ENCODE measurements at regions not wholly inside any gene's neighbourhood (a gene's known extent, or its start where the extent isn't known, plus 50 kb on each side); places are given as distances from the start of the nearest gene placed in this dataset.

DNA sequence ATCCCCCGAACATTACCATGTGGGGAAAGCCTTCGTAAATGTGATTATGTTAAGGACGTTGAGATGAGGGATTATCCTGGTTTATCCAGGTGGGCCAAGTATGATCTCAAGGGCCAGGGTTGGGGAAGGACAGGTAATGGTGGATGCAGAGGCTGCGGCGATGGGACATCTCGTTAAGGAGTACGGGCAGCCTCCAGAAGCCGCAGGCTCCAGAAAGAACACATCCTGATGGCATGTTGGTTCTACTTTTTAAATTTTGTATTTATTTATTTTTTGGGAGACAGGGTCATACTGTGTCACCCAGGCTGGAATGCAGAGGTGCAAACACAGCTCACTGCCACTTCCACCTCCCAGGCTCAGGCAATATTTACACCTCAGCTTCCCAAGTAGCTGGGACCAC lies 86.2 kb upstream of the RAB6C start:
- Histone ChIP-seq H3K4me3 (ENCODE audit: low read depth in 1 of 3, low read length in 3 of 3) (no peak overlapping the region), H3K9me3 (ENCODE audit: control insufficient read depth in 4 of 4, low read length in 3 of 4) (no peaks in the 10 kb centered on the region), H3K27ac (ENCODE audit: low read depth in 1 of 2, low read length in 2 of 2) (no peak overlapping the region), H3K27me3 (ENCODE audit: control insufficient read depth in 4 of 4, insufficient read depth in 4 of 4, low read length in 3 of 4) (peaks cover 0 to 17% (median under 1%) of the 10 kb centered on the region in 4 donors), H3K9ac (ENCODE audit: low read depth in 1 of 2, low read length in 2 of 2) (no peak overlapping the region), H3K4me1 (ENCODE audit: control insufficient read depth in 4 of 4, insufficient read depth in 4 of 4, low read length in 3 of 4) (no peaks in the 10 kb centered on the region), H3K36me3 (ENCODE audit: control insufficient read depth in 4 of 4, insufficient read depth in 3 of 4, low read depth in 1 of 4, low read length in 3 of 4) (no peaks in the 10 kb centered on the region)
- DNase-seq (ENCODE audit: low spot score), result no peak
- WGBS, result 79% methylated on average over 8 of the region's 8 CpGs
- no peak for TF ChIP-seq FOXA1 (IDR thresholded peaks at IDR 0.05)
- TF ChIP-seq HNF4A (conservative IDR thresholded peaks at IDR 0.05), result no peak
- TF ChIP-seq, protein P1, sequence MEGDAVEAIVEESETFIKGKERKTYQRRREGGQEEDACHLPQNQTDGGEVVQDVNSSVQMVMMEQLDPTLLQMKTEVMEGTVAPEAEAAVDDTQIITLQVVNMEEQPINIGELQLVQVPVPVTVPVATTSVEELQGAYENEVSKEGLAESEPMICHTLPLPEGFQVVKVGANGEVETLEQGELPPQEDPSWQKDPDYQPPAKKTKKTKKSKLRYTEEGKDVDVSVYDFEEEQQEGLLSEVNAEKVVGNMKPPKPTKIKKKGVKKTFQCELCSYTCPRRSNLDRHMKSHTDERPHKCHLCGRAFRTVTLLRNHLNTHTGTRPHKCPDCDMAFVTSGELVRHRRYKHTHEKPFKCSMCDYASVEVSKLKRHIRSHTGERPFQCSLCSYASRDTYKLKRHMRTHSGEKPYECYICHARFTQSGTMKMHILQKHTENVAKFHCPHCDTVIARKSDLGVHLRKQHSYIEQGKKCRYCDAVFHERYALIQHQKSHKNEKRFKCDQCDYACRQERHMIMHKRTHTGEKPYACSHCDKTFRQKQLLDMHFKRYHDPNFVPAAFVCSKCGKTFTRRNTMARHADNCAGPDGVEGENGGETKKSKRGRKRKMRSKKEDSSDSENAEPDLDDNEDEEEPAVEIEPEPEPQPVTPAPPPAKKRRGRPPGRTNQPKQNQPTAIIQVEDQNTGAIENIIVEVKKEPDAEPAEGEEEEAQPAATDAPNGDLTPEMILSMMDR (IDR thresholded peaks at IDR 0.05; ENCODE audit: low read depth, low read length, missing input control), result no peak
- TF ChIP-seq, protein P2, sequence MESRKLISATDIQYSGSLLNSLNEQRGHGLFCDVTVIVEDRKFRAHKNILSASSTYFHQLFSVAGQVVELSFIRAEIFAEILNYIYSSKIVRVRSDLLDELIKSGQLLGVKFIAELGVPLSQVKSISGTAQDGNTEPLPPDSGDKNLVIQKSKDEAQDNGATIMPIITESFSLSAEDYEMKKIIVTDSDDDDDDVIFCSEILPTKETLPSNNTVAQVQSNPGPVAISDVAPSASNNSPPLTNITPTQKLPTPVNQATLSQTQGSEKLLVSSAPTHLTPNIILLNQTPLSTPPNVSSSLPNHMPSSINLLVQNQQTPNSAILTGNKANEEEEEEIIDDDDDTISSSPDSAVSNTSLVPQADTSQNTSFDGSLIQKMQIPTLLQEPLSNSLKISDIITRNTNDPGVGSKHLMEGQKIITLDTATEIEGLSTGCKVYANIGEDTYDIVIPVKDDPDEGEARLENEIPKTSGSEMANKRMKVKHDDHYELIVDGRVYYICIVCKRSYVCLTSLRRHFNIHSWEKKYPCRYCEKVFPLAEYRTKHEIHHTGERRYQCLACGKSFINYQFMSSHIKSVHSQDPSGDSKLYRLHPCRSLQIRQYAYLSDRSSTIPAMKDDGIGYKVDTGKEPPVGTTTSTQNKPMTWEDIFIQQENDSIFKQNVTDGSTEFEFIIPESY (IDR thresholded peaks at IDR 0.05), result no peak
- TF ChIP-seq, protein P3, sequence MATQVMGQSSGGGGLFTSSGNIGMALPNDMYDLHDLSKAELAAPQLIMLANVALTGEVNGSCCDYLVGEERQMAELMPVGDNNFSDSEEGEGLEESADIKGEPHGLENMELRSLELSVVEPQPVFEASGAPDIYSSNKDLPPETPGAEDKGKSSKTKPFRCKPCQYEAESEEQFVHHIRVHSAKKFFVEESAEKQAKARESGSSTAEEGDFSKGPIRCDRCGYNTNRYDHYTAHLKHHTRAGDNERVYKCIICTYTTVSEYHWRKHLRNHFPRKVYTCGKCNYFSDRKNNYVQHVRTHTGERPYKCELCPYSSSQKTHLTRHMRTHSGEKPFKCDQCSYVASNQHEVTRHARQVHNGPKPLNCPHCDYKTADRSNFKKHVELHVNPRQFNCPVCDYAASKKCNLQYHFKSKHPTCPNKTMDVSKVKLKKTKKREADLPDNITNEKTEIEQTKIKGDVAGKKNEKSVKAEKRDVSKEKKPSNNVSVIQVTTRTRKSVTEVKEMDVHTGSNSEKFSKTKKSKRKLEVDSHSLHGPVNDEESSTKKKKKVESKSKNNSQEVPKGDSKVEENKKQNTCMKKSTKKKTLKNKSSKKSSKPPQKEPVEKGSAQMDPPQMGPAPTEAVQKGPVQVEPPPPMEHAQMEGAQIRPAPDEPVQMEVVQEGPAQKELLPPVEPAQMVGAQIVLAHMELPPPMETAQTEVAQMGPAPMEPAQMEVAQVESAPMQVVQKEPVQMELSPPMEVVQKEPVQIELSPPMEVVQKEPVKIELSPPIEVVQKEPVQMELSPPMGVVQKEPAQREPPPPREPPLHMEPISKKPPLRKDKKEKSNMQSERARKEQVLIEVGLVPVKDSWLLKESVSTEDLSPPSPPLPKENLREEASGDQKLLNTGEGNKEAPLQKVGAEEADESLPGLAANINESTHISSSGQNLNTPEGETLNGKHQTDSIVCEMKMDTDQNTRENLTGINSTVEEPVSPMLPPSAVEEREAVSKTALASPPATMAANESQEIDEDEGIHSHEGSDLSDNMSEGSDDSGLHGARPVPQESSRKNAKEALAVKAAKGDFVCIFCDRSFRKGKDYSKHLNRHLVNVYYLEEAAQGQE (IDR thresholded peaks at IDR 0.05), result no peak
- TF ChIP-seq RAD21 (IDR thresholded peaks at IDR 0.05), result no peak
- no peak for TF ChIP-seq SP1 (IDR thresholded peaks at IDR 0.05)
- no peak for TF ChIP-seq NR2F2 (IDR thresholded peaks at IDR 0.05)
- TF ChIP-seq FOXA2 (IDR thresholded peaks at IDR 0.05), result no peak
- TF ChIP-seq GABPA (IDR thresholded peaks at IDR 0.05 in 1 of 2, conservative IDR thresholded peaks at IDR 0.05 in 1 of 2), result no peak
- no peak for TF ChIP-seq YY1 (IDR thresholded peaks at IDR 0.05)
- no peak for TF ChIP-seq HNF4G (IDR thresholded peaks at IDR 0.05)
- TF ChIP-seq, protein P4, sequence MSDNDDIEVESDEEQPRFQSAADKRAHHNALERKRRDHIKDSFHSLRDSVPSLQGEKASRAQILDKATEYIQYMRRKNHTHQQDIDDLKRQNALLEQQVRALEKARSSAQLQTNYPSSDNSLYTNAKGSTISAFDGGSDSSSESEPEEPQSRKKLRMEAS (IDR thresholded peaks at IDR 0.05), result no peak

DNA sequence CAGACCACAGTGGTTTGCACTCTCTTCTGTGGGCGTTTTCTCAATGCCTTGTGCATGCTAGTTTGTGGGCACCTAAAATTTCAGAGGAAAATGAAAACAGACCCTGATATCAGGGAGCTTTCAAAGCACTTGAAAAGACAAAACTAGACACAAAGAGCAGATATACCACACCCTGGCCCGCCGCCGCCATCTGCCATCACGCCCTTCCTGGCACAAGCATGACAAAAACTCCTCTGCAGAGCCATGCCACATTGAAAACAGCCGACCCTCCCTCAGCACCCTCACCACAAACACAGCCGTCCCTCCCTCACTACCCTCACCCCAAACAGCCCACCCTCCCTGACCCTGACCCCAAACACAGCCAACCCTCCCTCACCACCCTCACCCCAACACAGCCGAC lies 84.8 kb upstream of the RAB6C start:
- no peak for DNase-seq (ENCODE audit: low spot score)
- peaks cover 0 to 18% (median under 1%) of the 10 kb centered on the region in 4 donors for H3K27me3 ChIP-seq (ENCODE audit: control insufficient read depth in 4 of 4, insufficient read depth in 4 of 4, low read length in 3 of 4)
- WGBS, result 79% methylated on average over 8 of the region's 8 CpGs
- TF ChIP-seq NR2F2 (IDR thresholded peaks at IDR 0.05) (no peak), HNF4G (IDR thresholded peaks at IDR 0.05) (no peak), YY1 (IDR thresholded peaks at IDR 0.05) (no peak), FOXA1 (IDR thresholded peaks at IDR 0.05) (no peak), GABPA (IDR thresholded peaks at IDR 0.05 in 1 of 2, conservative IDR thresholded peaks at IDR 0.05 in 1 of 2) (no peak), TAF1 (conservative IDR thresholded peaks at IDR 0.05) (no peak), RXRA (IDR thresholded peaks at IDR 0.05) (no peak)
- TF ChIP-seq, protein P5, sequence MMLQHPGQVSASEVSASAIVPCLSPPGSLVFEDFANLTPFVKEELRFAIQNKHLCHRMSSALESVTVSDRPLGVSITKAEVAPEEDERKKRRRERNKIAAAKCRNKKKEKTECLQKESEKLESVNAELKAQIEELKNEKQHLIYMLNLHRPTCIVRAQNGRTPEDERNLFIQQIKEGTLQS (IDR thresholded peaks at IDR 0.05), result no peak
- TF ChIP-seq, protein P3 (IDR thresholded peaks at IDR 0.05), result no peak
- TF ChIP-seq, protein P1 (IDR thresholded peaks at IDR 0.05; ENCODE audit: low read depth, low read length, missing input control), result no peak

More for the DNA sequence above, 84.8 kb upstream of the RAB6C start:
- Histone ChIP-seq H3K4me1 (ENCODE audit: control insufficient read depth in 4 of 4, insufficient read depth in 4 of 4, low read length in 3 of 4) (no peaks in the 10 kb centered on the region), H3K9me3 (ENCODE audit: control insufficient read depth in 4 of 4, low read length in 3 of 4) (no peaks in the 10 kb centered on the region), H3K27ac (ENCODE audit: low read depth in 1 of 2, low read length in 2 of 2) (no peak overlapping the region), H3K9ac (ENCODE audit: low read depth in 1 of 2, low read length in 2 of 2) (no peak overlapping the region), H3K36me3 (ENCODE audit: control insufficient read depth in 4 of 4, insufficient read depth in 3 of 4, low read depth in 1 of 4, low read length in 3 of 4) (no peaks in the 10 kb centered on the region), H3K4me3 (ENCODE audit: low read depth in 1 of 3, low read length in 3 of 3) (no peak overlapping the region)

All from liver (tissue), 8 donors.